Omental fat pad (tissue), 3 donors: ENCODE measurements at regions not wholly inside any gene's neighbourhood (a gene's known extent, or its start where the extent isn't known, plus 50 kb on each side); places are given as distances from the start of the nearest gene placed in this dataset.

ENCODE experiments used
- ATAC-seq: fragments of 150-250 bp; one replicate; pipeline ENCODE4 v1.9.1; 2016; ENCODE audit warnings: mild to moderate bottlenecking, moderate library complexity; ENCODE audit not compliant: low FRiP score
- DNase-seq: peaks from one replicate; pipeline ENCODE4 v3.0.0-alpha.2; 2019; ENCODE audit warnings: low spot score
- CTCF ChIP-seq, 3 donors: fragments of 450-650 bp; IDR thresholded peaks; one replicate each; pipeline ENCODE4 v1.5.1; 2016 to 2017; ENCODE audit warnings: antibody characterized with exemption in 3 of 3, mild to moderate bottlenecking in 3 of 3, moderate library complexity in 2 of 3

GRCh38 chr20:1784586-1784985 is 110.6 kb upstream of the SIRPA start:
- no peak for TF ChIP-seq CTCF (IDR thresholded peaks at IDR 0.05)
- DNase-seq, result no peak
- ATAC-seq, result no peak

- TF ChIP-seq CTCF (IDR thresholded peaks at IDR 0.05), result no peak
- no peak for DNase-seq
- ATAC-seq, result no peak
Observed at GRCh38 chr20:1783245-1783644, 112.0 kb upstream of the SIRPA start.

- TF ChIP-seq CTCF (IDR thresholded peaks at IDR 0.05), result no peak
- no peak for DNase-seq
- no peak for ATAC-seq
Observed at GRCh38 chr20:1782181-1782580, 113.0 kb upstream of the SIRPA start.

GRCh38 chr20:1779567-1779966 is 115.6 kb upstream of the SIRPA start:
- TF ChIP-seq CTCF (IDR thresholded peaks at IDR 0.05), result no peak
- DNase-seq (no peak), ATAC-seq (no peak)

GRCh38 chr20:1778338-1778737 is 116.9 kb upstream of the SIRPA start:
- no peak for TF ChIP-seq CTCF (IDR thresholded peaks at IDR 0.05)
- no peak for ATAC-seq
- no peak for DNase-seq

GRCh38 chr20:1777476-1777820 is 117.8 kb upstream of the SIRPA start:
- DNase-seq (no peak), ATAC-seq (no peak)
- no peak for TF ChIP-seq CTCF (IDR thresholded peaks at IDR 0.05)

GRCh38 chr20:1776681-1777475 is 118.3 kb upstream of the SIRPA start:
- ATAC-seq, result peak; percentile 95
- TF ChIP-seq CTCF (IDR thresholded peaks at IDR 0.05), result peak in 2 of 3 donors; percentile 83 to 87

More at GRCh38 chr20:1776681-1777475, 118.3 kb upstream of the SIRPA start:
- DNase-seq, result peak; percentile 79
